ENCODE measurements at regions not wholly inside any gene's neighbourhood (a gene's known extent, or its start where the extent isn't known, plus 50 kb on each side); places are given as distances from the start of the nearest gene placed in this dataset.

DNA sequence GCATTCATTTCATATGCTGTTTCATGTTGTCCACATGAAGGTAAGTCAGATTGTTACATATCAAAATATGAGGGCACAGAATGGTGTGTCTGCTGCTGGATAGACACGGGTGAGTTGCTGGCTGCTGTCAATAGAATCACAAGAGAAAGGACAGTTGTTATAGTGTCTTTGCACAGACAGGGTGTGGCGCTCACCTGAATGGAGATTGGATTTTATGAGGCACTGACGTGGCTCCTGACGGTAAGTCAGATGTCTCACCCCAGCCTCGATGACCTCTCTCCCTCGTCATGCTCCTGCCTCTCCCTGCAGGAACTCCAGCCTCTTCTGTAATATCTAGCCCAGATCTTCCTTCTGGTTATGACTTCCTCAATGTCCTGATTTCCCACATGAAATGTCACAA, 75.4 kb upstream of the SELENOP start:
- Histone ChIP-seq H3K36me3 (ENCODE audit: control insufficient read depth in 2 of 4, insufficient read depth in 4 of 4, low read length in 3 of 4) (no peaks in the 10 kb centered on the region), H3K27ac (ENCODE audit: low read depth, low read length) (no peak overlapping the region), H2BK15ac (ENCODE audit: low read length) (no peak overlapping the region), H3K27me3 (replicated peaks in 1 of 4; ENCODE audit: control insufficient read depth in 3 of 4, extremely low read depth in 1 of 4, insufficient read depth in 3 of 4, low read length in 3 of 4) (no peaks in the 10 kb centered on the region), H4K91ac (replicated peaks; ENCODE audit: insufficient read length, low read length) (no peak overlapping the region), H3K9me3 (ENCODE audit: insufficient read depth in 2 of 2, low read depth in 1 of 2, low read length in 1 of 2) (no peaks in the 10 kb centered on the region), H3K4me1 (replicated peaks in 1 of 4; ENCODE audit: control insufficient read depth in 3 of 4, insufficient read depth in 4 of 4, low read length in 3 of 4) (no peaks in the 10 kb centered on the region), H3K9ac (replicated peaks in 1 of 4; ENCODE audit: extremely low read depth in 1 of 4, low read depth in 3 of 4, low read length in 3 of 4) (no peak overlapping the region), H3K23ac (ENCODE audit: insufficient read length) (no peak overlapping the region), H3K4me3 (ENCODE audit: extremely low read depth in 1 of 4, insufficient read depth in 2 of 4, low read depth in 3 of 4, low read length in 4 of 4) (no peak overlapping the region), H3K18ac (ENCODE audit: extremely low read depth, low read length) (no peak overlapping the region), H3K14ac (ENCODE audit: insufficient read length) (no peak overlapping the region), H3K79me2 (ENCODE audit: control insufficient read depth in 1 of 2, insufficient read depth in 2 of 2, low read length in 2 of 2) (no peaks in the 10 kb centered on the region), H4K20me1 (replicated peaks in 1 of 2; ENCODE audit: control insufficient read depth in 1 of 2, insufficient read depth in 2 of 2, low read length in 2 of 2) (no peaks in the 10 kb centered on the region), H3K56ac (replicated peaks; ENCODE audit: insufficient read length, low read depth, low read length) (no peak overlapping the region), H2BK12ac (ENCODE audit: low read depth, low read length) (no peak overlapping the region), H2AK5ac (ENCODE audit: low read depth, low read length) (no peak overlapping the region), H3K4ac (replicated peaks; ENCODE audit: insufficient read length, low read depth, low read length) (no peak overlapping the region), H4K5ac (ENCODE audit: insufficient read length, low read depth, low read length) (no peak overlapping the region), H3K79me1 (ENCODE audit: low read depth, low read length) (no peaks in the 10 kb centered on the region), H2BK20ac (ENCODE audit: low read length) (no peak overlapping the region), H2AFZ (ENCODE audit: low read length) (no peak overlapping the region), H4K8ac (ENCODE audit: extremely low read depth, insufficient read depth, low read length) (no peak overlapping the region), H3K4me2 (ENCODE audit: insufficient read depth in 1 of 2, low read depth in 2 of 2, low read length in 2 of 2) (no peak overlapping the region), H2BK5ac (ENCODE audit: low read depth, low read length) (no peak overlapping the region), H3K23me2 (ENCODE audit: low read depth, low read length) (no peaks in the 10 kb centered on the region), H2BK120ac (replicated peaks; ENCODE audit: low read depth, low read length) (no peak overlapping the region)
- CTCF ChIA-PET (ENCODE audit: partially characterized antibody) = interaction anchor here (0.9 kb wide), 1 partner anchor 47 kb away, joined by 3 read pairs; no protein-coding TSS in a partner anchor
- no peak for FAIRE-seq
- DNase-seq (ENCODE audit: low read depth in 1 of 2, low spot score in 2 of 2) = no peak
- POLR2A ChIA-PET (ENCODE audit: partially characterized antibody) = no interaction called here
- 83% methylated on average over 6 of the region's 6 CpGs; no CpG with 5 or more reads in 1 of the 2 experiments for WGBS, 2 experiments (ENCODE audit: extremely low coverage in 1 of 2, insufficient coverage in 1 of 2, insufficient read length in 1 of 2, insufficient replicate concordance in 2 of 2, low coverage in 1 of 2, low lambda C conversion rate in 2 of 2, missing lambda C conversion rate in 1 of 2)
- TF ChIP-seq TAF7 (optimal IDR thresholded peaks at IDR 0.05; ENCODE audit: borderline replicate concordance, low read depth, low read length) (no peak), TEAD4 (IDR thresholded peaks at IDR 0.05; ENCODE audit: low read depth, low read length) (no peak), CHD1 (IDR thresholded peaks at IDR 0.05; ENCODE audit: low read depth, low read length) (no peak), SP4 (IDR thresholded peaks at IDR 0.05; ENCODE audit: low read length) (no peak), POLR2AphosphoS5 (IDR thresholded peaks at IDR 0.05; ENCODE audit: low read depth, low read length) (no peak), CTBP2 (IDR thresholded peaks at IDR 0.05; ENCODE audit: borderline replicate concordance, insufficient read depth, insufficient read length, low read length) (no peak), KDM4A (IDR thresholded peaks at IDR 0.05; ENCODE audit: low read depth, low read length, severe bottlenecking) (no peak), YY1 (IDR thresholded peaks at IDR 0.05; ENCODE audit: low read depth, low read length) (no peak), EP300 (IDR thresholded peaks at IDR 0.05; ENCODE audit: borderline replicate concordance in 1 of 2, low read depth in 2 of 2, low read length in 2 of 2) (no peak), EZH2 (IDR thresholded peaks at IDR 0.05; ENCODE audit: low read depth, low read length, severe bottlenecking) (no peak)
- TF ChIP-seq, protein P1, sequence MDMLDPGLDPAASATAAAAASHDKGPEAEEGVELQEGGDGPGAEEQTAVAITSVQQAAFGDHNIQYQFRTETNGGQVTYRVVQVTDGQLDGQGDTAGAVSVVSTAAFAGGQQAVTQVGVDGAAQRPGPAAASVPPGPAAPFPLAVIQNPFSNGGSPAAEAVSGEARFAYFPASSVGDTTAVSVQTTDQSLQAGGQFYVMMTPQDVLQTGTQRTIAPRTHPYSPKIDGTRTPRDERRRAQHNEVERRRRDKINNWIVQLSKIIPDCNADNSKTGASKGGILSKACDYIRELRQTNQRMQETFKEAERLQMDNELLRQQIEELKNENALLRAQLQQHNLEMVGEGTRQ (IDR thresholded peaks at IDR 0.05; ENCODE audit: low read length) = no peak
